ENCODE measurements at regions not wholly inside any gene's neighbourhood (a gene's known extent, or its start where the extent isn't known, plus 50 kb on each side); places are given as distances from the start of the nearest gene placed in this dataset.

DNA sequence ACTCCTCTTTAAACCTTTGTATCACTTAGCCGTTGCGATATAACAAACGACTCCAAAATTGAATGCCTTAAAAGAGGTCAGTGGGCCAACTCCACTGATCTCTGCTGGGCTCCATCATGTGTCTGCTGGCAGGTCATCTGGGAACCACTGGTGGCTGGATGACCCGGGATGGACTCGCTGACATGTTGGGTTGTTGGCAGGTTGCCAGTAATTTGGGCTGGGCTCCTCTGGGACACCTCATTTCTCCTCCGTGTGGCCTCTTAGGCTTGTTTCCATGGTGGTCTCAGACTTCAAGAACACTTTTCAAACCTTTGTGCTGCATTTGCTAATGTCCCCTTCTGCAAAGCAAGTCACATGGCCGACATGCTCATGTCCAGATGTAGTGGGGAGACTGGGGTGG lies 139.3 kb upstream of the POU3F1 start (continued):
- TF ChIP-seq, protein P1, sequence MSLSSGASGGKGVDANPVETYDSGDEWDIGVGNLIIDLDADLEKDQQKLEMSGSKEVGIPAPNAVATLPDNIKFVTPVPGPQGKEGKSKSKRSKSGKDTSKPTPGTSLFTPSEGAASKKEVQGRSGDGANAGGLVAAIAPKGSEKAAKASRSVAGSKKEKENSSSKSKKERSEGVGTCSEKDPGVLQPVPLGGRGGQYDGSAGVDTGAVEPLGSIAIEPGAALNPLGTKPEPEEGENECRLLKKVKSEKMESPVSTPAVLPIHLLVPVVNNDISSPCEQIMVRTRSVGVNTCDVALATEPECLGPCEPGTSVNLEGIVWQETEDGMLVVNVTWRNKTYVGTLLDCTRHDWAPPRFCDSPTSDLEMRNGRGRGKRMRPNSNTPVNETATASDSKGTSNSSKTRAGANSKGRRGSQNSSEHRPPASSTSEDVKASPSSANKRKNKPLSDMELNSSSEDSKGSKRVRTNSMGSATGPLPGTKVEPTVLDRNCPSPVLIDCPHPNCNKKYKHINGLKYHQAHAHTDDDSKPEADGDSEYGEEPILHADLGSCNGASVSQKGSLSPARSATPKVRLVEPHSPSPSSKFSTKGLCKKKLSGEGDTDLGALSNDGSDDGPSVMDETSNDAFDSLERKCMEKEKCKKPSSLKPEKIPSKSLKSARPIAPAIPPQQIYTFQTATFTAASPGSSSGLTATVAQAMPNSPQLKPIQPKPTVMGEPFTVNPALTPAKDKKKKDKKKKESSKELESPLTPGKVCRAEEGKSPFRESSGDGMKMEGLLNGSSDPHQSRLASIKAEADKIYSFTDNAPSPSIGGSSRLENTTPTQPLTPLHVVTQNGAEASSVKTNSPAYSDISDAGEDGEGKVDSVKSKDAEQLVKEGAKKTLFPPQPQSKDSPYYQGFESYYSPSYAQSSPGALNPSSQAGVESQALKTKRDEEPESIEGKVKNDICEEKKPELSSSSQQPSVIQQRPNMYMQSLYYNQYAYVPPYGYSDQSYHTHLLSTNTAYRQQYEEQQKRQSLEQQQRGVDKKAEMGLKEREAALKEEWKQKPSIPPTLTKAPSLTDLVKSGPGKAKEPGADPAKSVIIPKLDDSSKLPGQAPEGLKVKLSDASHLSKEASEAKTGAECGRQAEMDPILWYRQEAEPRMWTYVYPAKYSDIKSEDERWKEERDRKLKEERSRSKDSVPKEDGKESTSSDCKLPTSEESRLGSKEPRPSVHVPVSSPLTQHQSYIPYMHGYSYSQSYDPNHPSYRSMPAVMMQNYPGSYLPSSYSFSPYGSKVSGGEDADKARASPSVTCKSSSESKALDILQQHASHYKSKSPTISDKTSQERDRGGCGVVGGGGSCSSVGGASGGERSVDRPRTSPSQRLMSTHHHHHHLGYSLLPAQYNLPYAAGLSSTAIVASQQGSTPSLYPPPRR (CRISPR knock-in tag; IDR thresholded peaks at IDR 0.05; ENCODE audit: borderline replicate concordance), result no peak

- Histone ChIP-seq H3K4me3 (no peak overlapping the region), H2AFZ (ENCODE audit: low read depth, low read length) (no peak overlapping the region), H3K9ac (ENCODE audit: insufficient read depth in 1 of 2, low read depth in 2 of 2, low read length in 2 of 2) (no peak overlapping the region), H3K4me1 (replicated peaks in 1 of 2; ENCODE audit: control insufficient read depth in 2 of 2, insufficient read depth in 2 of 2, low read length in 2 of 2) (no peaks in the 10 kb centered on the region), H3K27ac (ENCODE audit: extremely low read depth, low read depth, low read length) (no peak overlapping the region), H3K4me2 (ENCODE audit: insufficient read depth, low read length) (no peak overlapping the region), H4K20me1 (replicated peaks; ENCODE audit: control insufficient read depth, insufficient read depth, low read length) (no peaks in the 10 kb centered on the region), H3K9me3 (replicated peaks; ENCODE audit: control insufficient read depth, insufficient read depth, low read depth, low read length) (no peaks in the 10 kb centered on the region), H3K9me1 (ENCODE audit: control insufficient read depth, insufficient read depth, low read length) (no peaks in the 10 kb centered on the region), H3K36me3 (ENCODE audit: control insufficient read depth, insufficient read depth, low read length) (no peaks in the 10 kb centered on the region), H3K79me2 (ENCODE audit: control insufficient read depth, insufficient read depth, low read length) (no peaks in the 10 kb centered on the region), H3K27me3 (ENCODE audit: control insufficient read depth in 2 of 2, insufficient read depth in 2 of 2, low read length in 2 of 2) (peaks cover 21 to 68% of the 10 kb centered on the region in 2 experiments)
- FAIRE-seq (no peak), DNase-seq (ENCODE audit: extremely low read depth in 1 of 4, low spot score in 3 of 4) (no peak), ATAC-seq (no peak)
- BruUV-seq (replicated peaks), result no TSS peak
- POLR2A ChIA-PET, result interaction anchor here (0.6 kb wide), 2 partner anchors 45 to 797 kb away, joined by 3 read pairs; no protein-coding TSS in a partner anchor
- CTCF ChIA-PET (ENCODE audit: low intra/inter-chr PET ratio), result no interaction called here
- 6% methylated on average over 2 of the region's 2 CpGs for WGBS (ENCODE audit: insufficient coverage, low coverage, missing lambda C conversion rate)
- intact Hi-C loops (cut with micrococcal nuclease), result no loop called here
- in situ Hi-C loops (cut with MboI), result no loop called here
- TF ChIP-seq POLR2H (tag; IDR thresholded peaks at IDR 0.05; ENCODE audit: low read depth) (no peak), ILF3 (IDR thresholded peaks at IDR 0.05; ENCODE audit: borderline replicate concordance) (no peak), BCOR (IDR thresholded peaks at IDR 0.05) (no peak), ZNF175 (CRISPR knock-in tag; IDR thresholded peaks at IDR 0.05; ENCODE audit: low read depth) (no peak), POLR2G (IDR thresholded peaks at IDR 0.05; ENCODE audit: low read depth, low read length) (no peak), ARNT (IDR thresholded peaks at IDR 0.05) (no peak), CREB5 (CRISPR knock-in tag; IDR thresholded peaks at IDR 0.05) (no peak), TBP (optimal IDR thresholded peaks at IDR 0.05; ENCODE audit: low read depth, low read length) (no peak), SRF (CRISPR knock-in tag; IDR thresholded peaks at IDR 0.05) (no peak), BDP1 (IDR thresholded peaks at IDR 0.05; ENCODE audit: insufficient read depth, insufficient read length) (no peak), RUNX1 (IDR thresholded peaks at IDR 0.05; ENCODE audit: low read depth) (no peak), HINFP (tag; conservative IDR thresholded peaks at IDR 0.05; ENCODE audit: low read depth) (no peak)
Observed at GRCh38 chr1:38183747-38184146, 137.2 kb upstream of the POU3F1 start.

Data from K562 (cell line).